ENCODE measurements at regions not wholly inside any gene's neighbourhood (a gene's known extent, or its start where the extent isn't known, plus 50 kb on each side); places are given as distances from the start of the nearest gene placed in this dataset.

DNA sequence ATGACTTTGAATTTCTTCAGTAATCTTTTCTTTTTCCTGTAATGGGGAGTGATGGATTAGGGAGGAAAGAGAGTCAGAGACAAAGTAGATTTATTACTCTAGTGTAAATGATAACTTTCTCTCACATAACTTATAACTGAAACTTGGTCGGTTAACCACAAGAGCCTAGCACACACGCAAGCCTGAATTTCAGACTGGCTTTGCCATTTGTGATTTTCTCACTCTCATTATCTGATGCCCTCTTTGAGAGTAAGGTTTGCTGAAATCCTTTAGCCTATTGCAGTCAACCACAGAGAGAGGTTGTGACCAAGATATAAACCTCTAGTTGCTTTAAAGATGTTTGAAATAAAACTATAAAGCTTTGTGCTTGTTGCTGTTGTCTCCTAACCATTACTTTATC is 117.9 kb upstream of the NETO1 start:
- TF ChIP-seq CREB5 (CRISPR knock-in tag; IDR thresholded peaks at IDR 0.05; ENCODE audit: low read depth) (no peak), SNAI2 (CRISPR knock-in tag; IDR thresholded peaks at IDR 0.05) (no peak), ZNF8 (CRISPR knock-in tag; IDR thresholded peaks at IDR 0.05) (no peak), RARB (CRISPR knock-in tag; IDR thresholded peaks at IDR 0.05) (no peak)
